NCI-H1930 (cell line): ENCODE measurements at regions not wholly inside any gene's neighbourhood (a gene's known extent, or its start where the extent isn't known, plus 50 kb on each side); places are given as distances from the start of the nearest gene placed in this dataset.
"Not testable (repeated sequence)": the region's sequence is repeated elsewhere in the genome, so short reads cannot be mapped to it uniquely, and the experiment has no call there.

Experiments used
- DNase-seq, 2 experiments: peaks; one replicate each; lab custom pipeline; 2025; lab: John Stamatoyannopoulos, UW

GRCh38 chr15:99823346-99823745, 90.1 kb upstream of the LYSMD4 start:
- no peak for DNase-seq

- no peak for DNase-seq
Measured at GRCh38 chr15:99819981-99820718, 86.9 kb upstream of the LYSMD4 start.

- no peak for DNase-seq
Measured at GRCh38 chr15:99818872-99819271, 85.6 kb upstream of the LYSMD4 start.

GRCh38 chr15:99816862-99817261, 83.6 kb upstream of the LYSMD4 start:
- not testable (repeated sequence) for DNase-seq

GRCh38 chr15:99810663-99811062, 77.4 kb upstream of the LYSMD4 start:
- DNase-seq: not testable (repeated sequence)

GRCh38 chr15:99799854-99800250, 66.6 kb upstream of the LYSMD4 start:
- not testable (repeated sequence) for DNase-seq

GRCh38 chr15:99799182-99799853, 66.1 kb upstream of the LYSMD4 start:
- not testable (repeated sequence) for DNase-seq

GRCh38 chr15:99796940-99797870, 64.0 kb upstream of the LYSMD4 start:
- DNase-seq: not testable (repeated sequence)

GRCh38 chr15:99791881-99792807, 58.9 kb upstream of the LYSMD4 start:
- peak; percentile 51 to 58 for DNase-seq

GRCh38 chr15:99790751-99791150, 57.5 kb upstream of the LYSMD4 start:
- DNase-seq: not testable (repeated sequence)

- DNase-seq: no peak
Measured at GRCh38 chr15:99788156-99788555, 54.9 kb upstream of the LYSMD4 start.

- DNase-seq: not testable (repeated sequence)
Measured at GRCh38 chr15:99784800-99785199, 51.6 kb upstream of the LYSMD4 start.

- not testable (repeated sequence) for DNase-seq
Measured at GRCh38 chr15:99783918-99784619, 50.8 kb upstream of the LYSMD4 start.
